Activated T-cell treated with anti-CD3 and anti-CD28 coated beads, Interleukin-2, amount 50 U/mL, for 4 hours (primary cell): ENCODE measurements at regions not wholly inside any gene's neighbourhood (a gene's known extent, or its start where the extent isn't known, plus 50 kb on each side); places are given as distances from the start of the nearest gene placed in this dataset.

Source experiments
- ATAC-seq, 2 donors: fragments of 200-7000 bp; cut with Tn5 transposase; one replicate each; pipeline ENCODE4 v1.10.0; 2021
- DNase-seq: peaks from one replicate; pipeline ENCODE4 v3.0.0-alpha.2; 2020
- H3K27me3 Mint-ChIP-seq: one replicate; pipeline ENCODE4 v1.8.0; 2021; ENCODE audit warnings: low read depth, mixed read lengths
- H3K36me3 Mint-ChIP-seq: one replicate; pipeline ENCODE4 v1.8.0; 2022; ENCODE audit warnings: mixed read lengths; ENCODE audit not compliant: insufficient read depth
- H3K4me1 Mint-ChIP-seq: one replicate; pipeline ENCODE4 v1.8.0; 2021; ENCODE audit warnings: low read depth, mixed read lengths
- H3K4me3 Mint-ChIP-seq: one replicate; pipeline ENCODE4 v1.8.0; 2021; ENCODE audit warnings: mild to moderate bottlenecking, moderate library complexity, mixed read lengths
- H3K9me3 Mint-ChIP-seq: one replicate; pipeline ENCODE4 v1.8.0; 2021; ENCODE audit warnings: mixed read lengths

DNA sequence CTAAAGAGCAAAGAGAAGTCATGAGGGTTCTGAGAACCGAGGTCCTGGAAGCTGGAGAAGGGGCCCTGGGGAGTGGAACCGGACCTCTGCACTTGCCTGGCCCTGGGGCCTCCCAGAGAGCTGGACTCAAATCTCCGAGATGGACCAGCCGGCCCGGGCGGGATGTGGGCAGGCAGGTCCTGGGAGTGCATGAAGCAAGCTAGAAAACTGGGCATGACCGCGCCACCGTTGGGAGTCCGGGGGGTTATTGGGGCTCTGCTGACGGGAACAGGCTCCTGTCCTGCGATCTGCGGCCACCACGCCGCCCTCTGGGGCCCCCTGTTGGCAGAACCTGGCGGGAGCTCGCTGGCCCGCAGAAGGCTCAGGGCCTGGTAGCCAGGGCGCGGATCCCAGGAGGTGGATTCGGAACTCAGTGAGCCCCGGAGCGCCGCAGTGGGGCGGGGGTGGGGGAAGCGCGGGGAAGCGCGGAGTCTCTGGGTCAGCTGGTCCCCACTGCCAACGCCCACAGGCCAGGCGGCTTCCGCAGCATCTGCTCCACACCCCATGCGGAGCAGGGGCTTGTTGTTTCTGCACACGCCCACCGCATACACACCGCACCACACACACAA lies 150.6 kb downstream of the ERCC6L2 start:
- Mint-ChIP-seq H3K4me3 (peak overlapping the region; percentile 16), H3K27me3 (peaks cover 26% of the 10 kb centered on the region), H3K4me1 (peaks cover 41% of the 10 kb centered on the region), H3K36me3 (no peaks in the 10 kb centered on the region), H3K9me3 (no peaks in the 10 kb centered on the region)
- ATAC-seq (no peak), DNase-seq (no peak)

DNA sequence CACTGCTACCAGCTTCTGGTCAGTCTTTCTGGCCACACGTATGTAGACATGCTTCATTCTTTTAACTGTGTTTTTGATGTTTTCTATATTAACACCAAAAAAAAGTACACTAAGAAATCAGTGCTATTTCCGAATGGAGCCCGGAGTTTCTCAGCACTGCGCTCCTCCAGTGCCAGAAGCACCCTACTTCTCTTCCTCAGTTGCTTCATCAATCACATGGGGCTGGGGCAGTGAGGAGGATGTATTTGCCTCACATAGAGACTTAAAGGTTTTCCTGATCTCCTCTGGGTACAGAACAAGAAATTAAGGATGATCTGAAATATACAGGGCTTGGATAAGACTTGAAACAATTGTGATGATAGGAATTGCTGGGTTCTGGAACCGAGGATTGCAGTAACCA lies 148.0 kb downstream of the ERCC6L2 start:
- DNase-seq (no peak), ATAC-seq (no peak)
- Mint-ChIP-seq H3K27me3 (peaks cover 25% of the 10 kb centered on the region), H3K9me3 (no peaks in the 10 kb centered on the region), H3K4me1 (peaks cover 60% of the 10 kb centered on the region), H3K4me3 (peak overlapping the region; percentile 26), H3K36me3 (no peaks in the 10 kb centered on the region)

DNA sequence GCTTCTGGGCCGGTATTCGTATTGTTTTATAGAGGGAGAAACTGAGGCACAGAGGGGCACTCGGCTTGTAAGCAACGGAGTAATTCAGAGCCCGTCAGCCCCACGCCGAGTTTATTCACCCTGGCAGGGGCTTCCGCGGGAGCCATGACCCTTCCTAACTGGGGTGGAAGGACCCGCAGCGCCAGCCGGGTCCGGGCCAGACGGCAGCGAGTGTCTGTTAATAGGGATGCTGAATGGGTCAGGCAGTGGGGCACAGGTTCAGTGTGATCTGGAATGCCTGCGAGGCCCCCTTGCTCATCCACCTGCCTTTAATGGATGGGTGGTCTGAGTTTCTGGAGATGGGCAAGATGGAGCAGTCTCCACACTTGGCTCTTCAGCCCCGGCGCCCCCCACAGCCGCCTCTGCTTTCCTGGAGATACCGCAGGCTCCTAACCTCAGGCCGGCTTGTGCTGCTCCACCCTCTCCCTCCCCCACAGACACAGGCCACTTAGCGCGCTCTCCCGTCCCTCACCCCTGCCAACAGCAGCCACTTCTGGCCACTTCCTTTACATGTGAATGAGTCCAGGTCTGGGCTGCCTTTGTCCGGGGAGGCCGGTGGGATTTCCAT lies 147.1 kb downstream of the ERCC6L2 start:
- Mint-ChIP-seq H3K36me3 (no peaks in the 10 kb centered on the region), H3K4me3 (peak overlapping the region; percentile 83), H3K4me1 (peaks cover 58% of the 10 kb centered on the region), H3K27me3 (peaks cover 17% of the 10 kb centered on the region), H3K9me3 (no peaks in the 10 kb centered on the region)
- ATAC-seq (no peak), DNase-seq (no peak)

DNA sequence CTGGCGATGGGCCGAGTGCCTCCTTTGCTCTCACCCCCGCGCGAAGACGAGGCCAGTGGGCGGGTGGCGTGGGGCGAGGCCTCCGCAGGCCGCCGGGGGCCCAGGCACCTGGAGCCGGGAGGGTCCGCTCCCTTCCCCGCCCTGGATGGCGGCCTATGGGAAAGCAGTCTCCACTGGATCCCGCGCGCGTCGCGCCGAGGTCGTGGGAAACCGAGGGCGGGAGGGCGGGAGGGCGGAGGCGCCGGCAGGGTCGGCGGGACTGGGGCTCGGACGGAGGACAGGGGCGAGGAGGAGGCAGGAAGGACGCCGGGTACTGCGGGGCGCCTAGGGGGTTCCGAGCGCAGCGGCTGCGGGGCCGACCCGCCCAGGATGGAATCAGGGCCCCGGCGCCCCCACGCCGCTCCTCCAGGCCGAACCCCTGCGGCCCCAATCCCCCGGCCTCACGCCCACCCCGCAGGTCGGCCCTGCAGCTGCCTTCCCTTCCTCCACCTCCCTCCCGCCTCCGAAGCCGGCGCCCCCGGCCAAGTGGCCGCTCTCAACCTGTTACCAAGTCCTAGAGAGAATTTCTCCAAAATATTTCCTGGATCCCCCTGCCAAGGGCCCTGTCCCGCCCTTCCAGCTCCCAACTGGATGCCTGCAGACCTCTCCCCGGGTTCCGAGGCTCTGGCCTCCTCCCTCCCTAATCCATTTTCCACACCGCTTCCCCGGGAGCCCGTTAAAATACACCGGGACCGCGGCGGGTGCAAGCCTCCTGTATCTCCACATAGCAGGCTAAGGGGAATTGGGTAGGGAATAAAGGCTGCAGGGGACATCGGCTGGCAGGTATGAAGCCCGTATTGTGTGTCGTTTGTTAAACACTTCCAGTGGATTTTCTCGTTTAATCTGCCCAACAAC lies 146.3 kb downstream of the ERCC6L2 start:
- Mint-ChIP-seq H3K27me3 (peaks cover 17% of the 10 kb centered on the region), H3K36me3 (no peaks in the 10 kb centered on the region), H3K9me3 (no peaks in the 10 kb centered on the region), H3K4me1 (peaks cover 64% of the 10 kb centered on the region), H3K4me3 (peak overlapping the region; percentile 83)
- ATAC-seq, result peak; percentile 20 to 38
- peak; percentile 20 for DNase-seq

DNA sequence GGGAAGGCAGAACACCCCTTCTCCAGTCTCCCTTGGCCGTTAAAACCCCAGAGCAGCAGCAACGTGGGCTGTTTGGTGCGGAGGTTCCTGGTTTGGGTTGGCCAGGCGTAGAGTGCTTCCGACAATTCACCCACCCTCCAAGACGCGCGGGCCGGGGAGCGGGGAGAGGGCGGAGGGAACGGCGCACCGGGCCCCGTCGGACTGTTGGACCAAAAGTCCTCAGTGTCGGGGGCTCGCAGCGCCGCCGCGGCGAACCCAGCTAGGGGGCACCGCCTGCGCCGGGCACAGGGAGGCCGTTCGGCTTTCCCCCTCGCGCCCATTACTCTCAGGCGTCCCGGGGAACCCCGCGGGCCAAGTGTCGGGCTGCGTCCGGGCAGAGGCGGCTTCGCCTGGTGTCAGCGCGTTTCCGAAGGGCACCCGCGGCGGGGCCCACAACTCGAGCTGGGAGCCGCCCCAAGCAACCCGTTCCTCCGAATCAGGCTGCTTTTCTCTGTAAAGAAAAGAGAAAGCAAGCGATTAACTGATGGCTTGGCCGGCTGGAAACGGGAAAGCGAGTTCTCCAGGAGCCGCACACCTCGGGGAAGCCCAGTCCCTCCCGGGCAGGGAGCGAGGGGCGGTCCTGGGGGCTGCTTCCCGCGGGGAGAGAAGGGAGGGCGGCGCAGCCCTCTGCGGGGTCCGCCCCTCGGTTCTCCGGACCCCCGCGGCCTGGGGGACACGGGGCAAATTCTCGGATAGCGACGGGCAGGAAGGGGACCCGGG lies 145.5 kb downstream of the ERCC6L2 start:
- DNase-seq (peak; percentile 47), ATAC-seq (peak; percentile 52 to 59)
- no peaks in the 10 kb centered on the region for H3K36me3 Mint-ChIP-seq
- H3K4me1 Mint-ChIP-seq, result peaks cover 67% of the 10 kb centered on the region
- no peaks in the 10 kb centered on the region for H3K9me3 Mint-ChIP-seq
- peaks cover 14% of the 10 kb centered on the region for H3K27me3 Mint-ChIP-seq
- H3K4me3 Mint-ChIP-seq, result peak overlapping the region; percentile 82

DNA sequence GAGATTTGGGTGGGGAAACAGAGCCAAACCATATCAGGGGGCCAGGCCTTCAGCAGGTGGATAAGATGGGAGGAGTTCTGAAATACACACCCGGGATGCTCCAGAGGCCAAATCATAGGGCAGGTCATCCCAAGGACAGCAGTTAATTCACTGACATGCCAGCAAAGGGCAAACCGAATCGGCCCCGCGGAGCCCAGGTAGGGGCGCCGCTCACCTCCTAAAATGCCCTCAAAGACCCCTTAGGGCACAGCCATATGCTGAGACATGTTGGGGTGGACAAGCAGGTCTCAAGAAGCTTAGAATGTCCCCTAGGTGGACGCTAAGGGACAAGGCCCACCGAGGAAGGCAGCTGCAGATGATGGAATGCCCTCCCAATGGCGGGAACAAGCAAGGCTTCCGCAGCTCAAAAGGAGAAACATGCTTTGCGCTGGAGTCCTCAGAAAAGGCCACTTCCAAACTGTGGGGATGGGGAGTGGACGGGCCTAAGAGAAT lies 144.9 kb downstream of the ERCC6L2 start:
- ATAC-seq, result no peak
- H3K4me1 Mint-ChIP-seq, result peaks cover 66% of the 10 kb centered on the region
- peak overlapping the region; percentile 82 for H3K4me3 Mint-ChIP-seq
- no peaks in the 10 kb centered on the region for H3K36me3 Mint-ChIP-seq
- H3K27me3 Mint-ChIP-seq, result peaks cover 9% of the 10 kb centered on the region
- no peak for DNase-seq
- H3K9me3 Mint-ChIP-seq, result no peaks in the 10 kb centered on the region
